ENCODE measurements at regions not wholly inside any gene's neighbourhood (a gene's known extent, or its start where the extent isn't known, plus 50 kb on each side); places are given as distances from the start of the nearest gene placed in this dataset.

GRCh38 chr2:43051338-43051737 is 175.1 kb downstream of the ZFP36L2 start:
- peak; percentile 28 to 65 for DNase-seq

DNA sequence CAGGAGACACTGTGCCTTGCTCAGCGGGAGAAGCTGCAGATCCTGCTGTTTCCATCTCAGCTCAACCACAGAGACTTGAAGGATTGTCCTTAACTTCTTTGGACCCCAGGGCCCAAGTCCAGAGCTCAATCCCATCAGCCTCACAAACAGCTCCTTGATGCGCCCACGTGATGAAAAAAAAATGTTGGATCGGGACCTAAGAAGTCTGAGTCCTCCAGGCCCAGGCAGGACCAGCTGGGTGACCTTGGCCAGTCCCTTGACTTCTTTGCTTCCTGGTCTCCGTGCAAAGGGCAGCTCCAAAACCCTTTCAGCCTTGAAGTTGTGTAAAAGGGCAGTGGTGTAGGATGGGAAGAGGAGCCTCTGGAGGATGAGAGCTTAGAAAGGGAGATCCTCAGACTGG is 175.5 kb downstream of the ZFP36L2 start:
- DNase-seq = no peak

DNA sequence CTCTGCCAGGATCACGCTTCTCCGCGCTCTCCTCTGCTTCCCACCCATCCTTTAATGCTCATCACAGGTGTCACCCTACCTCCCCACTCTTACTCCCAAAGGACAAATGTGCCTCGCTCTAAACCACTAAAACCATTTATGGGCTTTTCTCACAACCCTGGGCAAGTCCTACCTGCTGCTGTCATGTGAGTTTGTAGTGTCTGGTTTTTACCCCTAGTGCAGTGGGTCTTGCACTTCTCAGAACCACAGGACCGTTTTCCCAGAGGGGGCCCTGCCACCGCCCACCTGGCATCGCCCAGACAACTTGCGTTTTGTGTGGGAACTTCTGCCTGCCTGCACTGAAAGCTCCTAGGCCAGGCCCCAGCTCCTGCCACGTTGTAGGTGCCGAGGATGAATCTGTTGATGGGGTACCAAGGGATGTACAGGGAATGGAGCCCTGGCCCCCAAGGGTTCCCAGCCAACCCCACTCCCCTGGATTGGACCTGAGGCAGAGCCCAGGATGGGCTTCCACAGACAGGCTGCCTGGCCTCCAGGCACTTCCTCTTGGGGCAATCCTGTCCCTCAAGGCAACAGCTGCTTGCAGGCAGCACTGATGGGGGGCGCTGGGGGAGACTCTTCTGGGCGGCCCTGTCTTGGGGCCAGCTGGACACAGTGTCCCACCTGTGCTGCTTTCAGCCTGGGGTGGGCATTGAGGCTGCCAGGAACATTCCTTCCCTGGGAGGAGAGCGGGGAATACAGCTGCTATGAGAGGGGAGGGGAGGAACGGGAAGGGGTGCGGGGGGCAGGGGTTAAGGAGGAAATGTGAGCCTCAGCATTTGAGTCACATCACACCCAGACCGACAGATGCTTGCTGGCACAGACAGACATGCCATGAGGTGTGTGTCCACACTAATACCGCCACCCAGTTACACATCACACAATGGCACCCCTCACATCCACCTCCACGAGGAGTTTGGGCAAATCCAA is 176.3 kb downstream of the ZFP36L2 start:
- DNase-seq = no peak

DNA sequence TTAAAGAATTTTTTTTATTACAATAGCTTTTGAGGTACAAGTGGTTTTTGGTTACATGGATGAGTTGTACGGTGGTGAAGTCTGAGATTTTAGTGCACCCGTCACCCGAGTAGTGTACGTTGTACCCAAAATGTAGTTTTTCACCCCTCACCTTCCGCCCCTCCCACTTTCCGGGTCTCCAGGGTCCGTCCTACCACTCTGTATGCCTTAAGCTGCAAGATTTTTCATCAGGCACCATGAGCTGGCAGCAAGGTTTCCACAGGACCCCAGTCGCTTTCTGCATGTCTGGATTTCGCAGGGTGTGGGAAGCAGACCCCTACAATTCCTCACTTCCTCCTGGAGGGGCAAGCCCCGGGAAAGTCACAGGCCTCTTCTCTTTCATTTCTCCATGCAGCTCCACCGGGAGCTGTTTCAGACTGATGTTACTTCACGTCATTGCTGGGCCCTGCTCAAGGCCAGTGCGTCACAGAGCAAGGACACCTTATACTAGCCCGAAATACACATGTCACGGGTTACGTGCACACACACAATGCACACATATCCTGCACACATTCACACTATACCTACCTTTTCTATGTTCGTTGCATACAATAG is 179.1 kb downstream of the ZFP36L2 start:
- no peak for DNase-seq

- DNase-seq = no peak
Measured at GRCh38 chr2:43045866-43046265, 180.5 kb downstream of the ZFP36L2 start.

DNA sequence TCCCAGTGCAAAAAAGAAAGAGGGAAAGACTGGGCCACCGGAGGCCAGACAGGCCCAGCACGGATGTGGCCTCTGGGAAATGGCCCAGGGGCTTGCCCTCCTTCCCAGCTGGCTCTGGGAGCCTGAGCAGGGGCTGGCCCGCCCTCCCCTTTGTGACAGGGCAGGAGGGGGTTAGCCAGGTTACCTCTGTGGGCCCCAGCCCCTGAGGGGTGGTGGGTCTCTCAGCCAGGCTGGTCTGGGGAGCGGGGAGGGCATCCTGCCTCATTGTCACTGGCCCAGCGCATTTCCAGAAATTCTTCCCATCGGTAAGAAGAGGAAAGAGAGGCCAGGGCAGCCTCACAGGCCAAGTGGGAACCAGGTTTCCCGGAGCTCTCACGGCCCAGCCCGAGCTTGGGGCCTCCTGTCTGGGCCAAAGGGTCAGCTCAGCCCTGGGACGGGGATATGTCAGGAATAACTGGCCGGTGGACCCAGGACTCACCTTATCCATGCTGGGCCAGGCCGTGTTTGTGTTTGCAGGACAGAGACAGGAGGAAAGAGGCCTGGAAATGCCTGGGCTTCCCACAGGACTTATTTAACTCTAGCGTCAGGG is 182.2 kb downstream of the ZFP36L2 start:
- DNase-seq = no peak

DNA sequence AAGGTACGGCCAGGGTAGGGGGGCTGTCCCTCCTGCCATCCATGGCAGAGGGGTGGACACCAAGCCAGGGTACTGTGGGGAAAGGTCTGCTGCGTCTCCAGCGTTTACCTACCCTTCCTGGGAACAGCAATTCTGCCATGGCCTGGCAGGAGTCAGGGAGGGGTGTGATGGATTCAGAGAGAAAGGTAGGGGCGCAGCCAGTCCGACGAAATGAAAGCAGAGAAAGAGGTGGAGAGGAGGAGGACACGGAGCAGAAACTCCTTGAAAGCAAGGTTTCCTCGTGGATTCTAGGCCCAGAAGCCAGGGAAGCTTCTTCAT is 182.9 kb downstream of the ZFP36L2 start:
- no peak for DNase-seq

DNA sequence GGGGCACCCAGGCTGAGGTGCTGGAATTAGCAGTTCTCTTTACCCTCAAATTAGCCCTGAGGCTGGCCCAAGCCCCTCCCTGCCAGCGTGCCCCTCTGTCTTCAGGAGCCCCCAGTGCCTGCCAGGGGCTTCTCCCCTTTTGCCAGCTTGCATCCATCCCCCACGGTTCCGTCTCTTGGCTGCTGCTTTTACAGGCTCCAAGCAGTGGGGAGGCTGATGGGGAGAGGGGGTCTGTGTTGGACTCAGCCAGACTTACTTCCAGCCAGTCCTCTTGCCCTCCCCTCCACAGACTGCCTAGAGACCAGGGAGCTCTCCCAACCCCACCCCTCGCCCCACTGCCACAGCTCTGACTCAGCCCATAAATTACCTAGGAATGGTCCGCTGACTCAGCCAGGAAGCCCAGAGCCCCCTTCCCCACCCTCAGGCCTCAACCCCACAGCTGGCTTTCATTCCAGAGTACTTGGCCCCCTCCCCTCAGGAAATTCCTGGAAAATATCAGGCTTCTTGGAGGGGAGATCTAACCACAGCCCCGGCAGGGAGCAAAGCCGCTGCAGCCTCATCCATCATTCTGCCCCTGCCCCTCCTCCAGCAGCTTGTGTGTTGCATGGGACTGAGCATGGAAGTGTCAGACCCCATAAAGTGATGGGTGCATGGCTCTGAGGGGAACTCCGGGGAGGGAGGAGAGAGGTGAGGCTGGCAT is 184.6 kb downstream of the ZFP36L2 start:
- DNase-seq = peak; percentile 15 to 85

DNA sequence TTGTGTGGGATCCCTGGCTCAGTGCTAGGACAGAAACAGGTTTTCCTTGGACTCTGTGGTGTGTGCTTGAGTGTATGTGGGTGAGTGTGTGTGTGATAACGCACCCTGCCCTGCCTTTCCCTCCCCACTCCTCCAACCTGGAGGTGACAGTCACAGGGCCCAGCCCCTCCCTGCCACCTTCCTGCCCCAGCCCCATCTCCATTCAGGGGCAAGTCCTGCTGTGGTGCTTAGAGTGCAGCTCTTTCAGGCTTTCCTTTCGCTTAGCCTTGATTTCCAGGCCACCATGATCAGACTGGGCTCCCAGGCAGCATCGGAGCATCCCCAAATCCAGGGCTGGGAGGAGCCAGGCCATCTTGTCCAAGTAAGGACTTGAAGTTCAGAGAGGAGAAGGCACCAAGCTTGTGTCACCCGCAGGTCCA is 185.2 kb downstream of the ZFP36L2 start:
- DNase-seq = no peak

DNA sequence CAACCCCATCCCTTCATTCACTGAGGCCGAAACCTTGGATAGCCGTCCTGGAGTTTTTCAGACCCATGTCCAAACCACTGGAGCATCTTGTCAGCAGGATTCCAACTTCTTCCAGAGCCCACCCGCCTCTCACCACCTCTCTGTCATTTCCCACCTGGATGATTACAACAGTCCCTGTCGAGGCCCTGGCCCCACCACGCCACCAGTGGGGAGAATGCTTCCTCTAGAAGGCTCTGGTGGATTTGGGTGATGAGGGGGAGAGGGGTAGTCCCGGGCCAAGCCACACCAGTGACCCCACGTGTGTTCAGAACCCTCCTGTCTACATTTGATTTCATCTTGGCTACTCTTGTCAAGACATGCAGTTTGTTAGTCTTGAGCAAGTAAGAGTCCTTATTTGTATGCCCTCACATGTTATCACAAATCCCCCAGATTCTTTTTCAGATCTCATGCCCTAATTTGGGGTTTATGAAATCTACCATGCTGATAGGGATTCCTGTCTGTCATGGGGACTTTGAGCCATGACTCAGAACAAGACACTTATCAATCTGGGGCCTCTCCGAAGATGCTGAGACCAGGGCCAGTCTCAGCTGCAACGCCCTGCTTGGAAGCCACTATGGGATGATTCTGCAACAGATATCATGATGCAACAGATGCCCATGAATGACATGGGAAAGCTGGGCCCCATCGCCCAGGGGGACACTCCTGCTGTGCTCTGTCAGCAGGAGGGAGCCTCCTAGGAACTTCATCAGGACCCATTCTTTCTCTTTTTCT is 186.1 kb downstream of the ZFP36L2 start:
- DNase-seq = no peak

- no peak for DNase-seq
Measured at GRCh38 chr2:43039376-43040080, 186.9 kb downstream of the ZFP36L2 start.

DNA sequence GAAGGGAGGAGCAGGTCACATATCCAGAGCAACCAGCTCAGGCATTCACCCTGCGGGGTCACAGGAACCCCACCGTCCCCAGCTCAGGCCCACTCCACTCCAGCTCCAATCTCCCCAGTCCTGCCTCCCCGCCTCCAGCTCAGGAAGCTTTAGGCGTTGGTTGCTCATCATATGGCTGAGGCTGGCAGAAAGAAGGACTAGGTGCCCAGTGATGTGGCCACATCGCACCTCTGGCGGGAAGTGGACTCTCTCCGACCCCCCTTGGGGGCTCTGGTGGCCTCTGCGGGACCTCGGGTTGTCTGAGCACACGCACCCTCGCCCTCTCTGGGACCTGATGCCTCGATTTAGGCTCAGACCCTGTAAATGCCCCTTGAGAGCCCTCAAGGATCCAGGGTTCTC is 187.7 kb downstream of the ZFP36L2 start:
- no peak for DNase-seq

- no peak for DNase-seq
Measured at GRCh38 chr2:43038034-43038695, 188.2 kb downstream of the ZFP36L2 start.

- no peak for DNase-seq
Measured at GRCh38 chr2:43035922-43036321, 190.5 kb downstream of the ZFP36L2 start.

- DNase-seq = no peak
Measured at GRCh38 chr2:43034921-43035320, 191.5 kb downstream of the ZFP36L2 start.

DNA sequence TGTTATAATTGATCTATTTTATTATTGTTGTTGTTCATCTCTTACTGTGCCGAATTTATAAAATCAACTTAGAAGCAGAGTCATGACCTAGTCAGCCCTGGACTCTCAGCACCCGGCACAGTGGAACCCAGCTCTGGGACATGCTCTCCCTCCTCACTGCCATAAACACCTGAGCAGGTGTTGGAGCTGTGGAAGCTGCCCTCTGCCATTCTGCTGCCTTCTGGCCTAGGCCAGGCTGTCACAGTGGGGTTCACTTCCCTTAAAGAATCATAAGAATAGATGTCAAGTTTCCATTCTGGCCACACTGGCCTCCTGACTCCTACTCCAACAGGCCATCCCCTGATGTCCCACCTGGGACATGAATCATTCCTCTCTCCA is 192.2 kb downstream of the ZFP36L2 start:
- no peak for DNase-seq

DNA sequence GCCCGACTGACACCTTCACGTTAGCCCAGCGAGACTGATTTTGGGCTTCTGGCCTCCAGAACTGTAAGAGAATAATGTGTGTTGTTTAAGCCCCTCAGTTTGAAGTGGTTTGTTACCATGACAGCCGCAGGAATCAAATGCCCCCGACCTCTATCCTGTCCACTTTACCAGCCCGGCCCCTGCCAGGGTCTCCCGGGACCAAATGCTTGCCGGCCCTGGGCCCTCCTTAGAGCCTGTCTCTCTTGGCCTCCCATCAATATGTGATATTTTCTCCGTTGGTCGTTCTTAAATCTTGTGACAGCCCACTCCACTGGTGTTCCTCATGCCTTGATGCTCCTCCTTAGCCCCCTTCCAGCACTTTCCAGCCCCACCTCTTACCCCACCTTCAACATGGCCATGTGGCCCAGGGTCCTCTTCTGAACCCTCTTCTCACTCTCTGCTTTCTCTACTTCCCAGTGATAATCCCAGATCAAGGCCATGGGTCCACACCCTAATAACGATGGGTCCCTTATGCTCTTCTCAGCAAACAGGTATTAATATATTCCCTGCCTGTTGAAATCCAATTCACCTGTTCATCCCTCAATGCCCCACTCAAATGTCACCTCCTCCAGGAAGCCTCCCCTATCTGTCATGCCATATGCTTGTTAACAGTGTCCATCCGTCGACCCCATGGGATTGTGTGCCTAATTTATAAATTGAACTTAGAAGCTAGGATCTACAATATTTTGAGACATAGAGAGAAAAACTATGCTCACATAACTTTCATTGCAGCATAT is 192.8 kb downstream of the ZFP36L2 start:
- no peak for DNase-seq

- no peak for DNase-seq
Measured at GRCh38 chr2:43033016-43033270, 193.5 kb downstream of the ZFP36L2 start.

- no peak for DNase-seq
Measured at GRCh38 chr2:43032213-43033015, 194.0 kb downstream of the ZFP36L2 start.
